KOPT-K1 (cell line): ENCODE measurements at regions not wholly inside any gene's neighbourhood (a gene's known extent, or its start where the extent isn't known, plus 50 kb on each side); places are given as distances from the start of the nearest gene placed in this dataset.
"Not testable (repeated sequence)": the region's sequence is repeated elsewhere in the genome, so short reads cannot be mapped to it uniquely, and the experiment has no call there.

Source experiments
- H3K27ac ChIP-seq: fragments of 200-600 bp; sonication (generic); 2 replicates; pipeline ENCODE4 v1.5.1; 2016; ENCODE audit warnings: antibody characterized with exemption, mild to moderate bottlenecking, low read depth, low read length; ENCODE audit not compliant: poor library complexity, severe bottlenecking
- H3K36me3 ChIP-seq: fragments of 200-600 bp; sonication (generic); 2 replicates; pipeline ENCODE4 v1.5.1; 2017; ENCODE audit warnings: antibody characterized with exemption, mild to moderate bottlenecking, low read length, moderate library complexity; ENCODE audit not compliant: insufficient read depth
- H3K9me3 ChIP-seq: fragments of 200-600 bp; sonication (generic); 2 replicates; pipeline ENCODE4 v1.5.1; 2017; ENCODE audit warnings: antibody characterized with exemption, low read length, mild to moderate bottlenecking; ENCODE audit not compliant: insufficient read depth, poor library complexity, severe bottlenecking

- H3K9me3 ChIP-seq, result no peaks in the 10 kb centered on the region
- H3K36me3 ChIP-seq, result no peaks in the 10 kb centered on the region
- H3K27ac ChIP-seq, result no peak overlapping the region
Measured at GRCh38 chr11:90330632-90331031, 107.8 kb upstream of the CHORDC1 start.

DNA sequence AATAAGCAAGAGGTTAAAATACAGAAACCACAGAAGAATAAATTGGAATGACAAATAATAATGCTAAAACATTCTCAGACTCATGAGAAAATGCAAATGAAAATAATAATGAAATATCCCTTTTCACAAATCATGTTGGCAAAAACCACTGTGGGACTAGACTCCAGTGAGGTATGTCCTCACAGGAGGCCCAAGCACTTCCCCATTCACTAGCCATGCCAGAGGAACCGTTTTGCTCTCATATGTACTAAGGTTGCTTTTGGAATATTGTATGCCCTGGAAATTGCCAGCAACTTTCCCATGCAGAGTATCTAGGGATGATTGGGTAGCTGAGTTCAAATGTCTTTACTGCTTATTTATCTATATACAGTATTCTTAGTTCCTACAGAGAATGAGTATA is 106.2 kb upstream of the CHORDC1 start:
- Histone ChIP-seq H3K9me3 (no peaks in the 10 kb centered on the region), H3K27ac (no peak overlapping the region), H3K36me3 (no peaks in the 10 kb centered on the region)

GRCh38 chr11:90326647-90327046 is 103.8 kb upstream of the CHORDC1 start:
- H3K27ac ChIP-seq, result no peak overlapping the region
- H3K36me3 ChIP-seq, result no peaks in the 10 kb centered on the region

GRCh38 chr11:90323289-90323688 is 100.4 kb upstream of the CHORDC1 start:
- no peaks in the 10 kb centered on the region for H3K9me3 ChIP-seq
- H3K36me3 ChIP-seq, result no peaks in the 10 kb centered on the region
- no peak overlapping the region for H3K27ac ChIP-seq

More at GRCh38 chr11:90326647-90327046, 103.8 kb upstream of the CHORDC1 start:
- no peaks in the 10 kb centered on the region for H3K9me3 ChIP-seq

DNA sequence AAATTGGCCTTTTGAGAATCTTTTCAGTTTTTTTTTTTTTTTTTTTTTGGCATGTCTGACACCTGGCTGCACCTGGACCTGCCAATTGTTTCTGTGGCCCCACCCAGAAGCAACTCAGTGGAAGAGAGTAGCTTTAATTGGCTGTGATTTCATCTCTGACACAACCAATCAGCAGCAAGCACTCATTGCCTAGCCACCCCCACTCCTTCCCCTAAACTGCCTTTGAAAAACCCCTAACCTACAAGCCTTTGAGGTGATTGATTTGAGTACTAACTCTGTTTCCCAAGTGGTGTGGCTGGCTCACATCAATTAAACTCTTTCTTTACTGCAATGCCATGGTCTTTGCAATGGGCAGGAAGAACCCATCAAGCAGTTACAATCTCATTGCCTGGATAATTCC is 98.2 kb upstream of the CHORDC1 start:
- H3K9me3 ChIP-seq, result no peaks in the 10 kb centered on the region
- no peaks in the 10 kb centered on the region for H3K36me3 ChIP-seq
- no peak overlapping the region for H3K27ac ChIP-seq

DNA sequence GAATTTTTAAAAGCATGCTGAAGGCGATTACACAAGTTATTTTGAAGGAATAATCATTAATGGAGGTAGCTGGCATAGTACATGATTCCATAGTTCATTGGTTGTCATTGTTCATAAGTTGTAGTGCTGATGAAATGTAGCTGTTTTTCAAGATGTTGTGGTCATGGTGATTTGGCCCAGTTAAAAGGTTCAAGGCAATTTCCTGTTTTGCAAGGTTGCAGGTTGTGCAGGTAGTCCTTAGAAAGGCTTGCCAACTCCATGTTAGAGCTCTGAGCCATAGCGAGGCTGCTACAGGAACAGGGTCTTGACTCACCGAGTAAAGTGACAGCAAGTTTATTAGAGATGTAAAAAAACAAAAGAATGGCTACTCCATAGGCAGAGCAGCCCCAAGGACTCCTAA is 95.8 kb upstream of the CHORDC1 start:
- Histone ChIP-seq H3K36me3 (no peaks in the 10 kb centered on the region), H3K9me3 (no peaks in the 10 kb centered on the region), H3K27ac (no peak overlapping the region)

- H3K27ac ChIP-seq, result no peak overlapping the region
- H3K36me3 ChIP-seq, result no peaks in the 10 kb centered on the region
- no peaks in the 10 kb centered on the region for H3K9me3 ChIP-seq
Measured at GRCh38 chr11:90310210-90310609, 87.4 kb upstream of the CHORDC1 start.

GRCh38 chr11:90309693-90310092 is 86.8 kb upstream of the CHORDC1 start:
- H3K36me3 ChIP-seq, result no peaks in the 10 kb centered on the region
- H3K27ac ChIP-seq, result no peak overlapping the region
- H3K9me3 ChIP-seq, result no peaks in the 10 kb centered on the region

GRCh38 chr11:90294526-90294925 is 71.7 kb upstream of the CHORDC1 start:
- no peaks in the 10 kb centered on the region for H3K9me3 ChIP-seq
- H3K36me3 ChIP-seq, result no peaks in the 10 kb centered on the region
- H3K27ac ChIP-seq, result no peak overlapping the region

GRCh38 chr11:90294091-90294490 is 71.2 kb upstream of the CHORDC1 start:
- H3K9me3 ChIP-seq, result no peaks in the 10 kb centered on the region
- H3K27ac ChIP-seq, result no peak overlapping the region
- H3K36me3 ChIP-seq, result no peaks in the 10 kb centered on the region

DNA sequence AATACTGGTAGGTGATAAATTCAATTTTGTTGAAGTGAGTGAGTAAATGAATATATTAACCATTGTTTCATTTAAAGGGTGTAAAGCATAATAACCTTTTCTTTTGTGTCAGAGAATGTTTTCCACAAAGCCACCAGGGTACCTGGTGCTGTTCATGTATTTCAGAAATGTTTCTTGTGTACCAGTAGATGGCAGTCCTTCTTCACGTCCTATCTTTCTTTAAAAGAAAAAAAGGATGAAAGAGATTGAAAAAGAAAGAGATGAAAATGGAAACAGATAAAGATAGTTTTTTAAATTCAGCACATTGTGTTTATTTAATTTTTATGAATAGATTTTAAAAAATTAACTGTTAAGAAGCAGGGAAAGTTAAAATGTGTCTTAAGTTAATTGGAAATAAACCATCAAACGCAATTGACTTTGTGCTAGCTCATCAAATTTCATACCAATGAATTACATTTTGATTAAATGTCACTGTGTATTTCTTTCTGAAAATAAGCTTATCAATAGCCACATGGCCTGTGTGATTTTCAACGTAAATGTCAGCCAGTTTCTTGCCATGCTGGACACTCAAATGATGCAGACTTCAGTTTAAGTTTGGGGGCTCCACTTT is 65.5 kb upstream of the CHORDC1 start:
- Histone ChIP-seq H3K9me3 (no peaks in the 10 kb centered on the region), H3K27ac (no peak overlapping the region), H3K36me3 (no peaks in the 10 kb centered on the region)

DNA sequence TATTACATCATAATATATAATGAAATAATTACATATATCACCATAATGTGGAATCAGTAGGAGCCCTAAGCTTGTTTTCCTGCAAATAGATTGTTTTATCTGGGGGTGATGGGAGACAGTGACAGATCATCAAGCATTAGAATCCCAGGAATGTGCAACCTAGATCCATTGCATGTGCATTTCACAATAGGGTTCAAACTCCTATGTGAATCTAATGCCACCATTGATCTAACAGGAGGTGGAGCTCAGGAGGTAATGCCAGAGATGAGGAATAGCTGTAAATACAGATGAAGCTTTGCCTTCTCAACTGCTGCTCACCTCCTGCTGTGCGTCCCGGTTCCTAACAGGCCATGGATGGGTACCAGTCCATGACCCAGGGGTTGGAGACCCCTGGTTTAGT is 63.8 kb upstream of the CHORDC1 start:
- H3K36me3 ChIP-seq, result no peaks in the 10 kb centered on the region
- H3K9me3 ChIP-seq, result no peaks in the 10 kb centered on the region
- H3K27ac ChIP-seq, result no peak overlapping the region

DNA sequence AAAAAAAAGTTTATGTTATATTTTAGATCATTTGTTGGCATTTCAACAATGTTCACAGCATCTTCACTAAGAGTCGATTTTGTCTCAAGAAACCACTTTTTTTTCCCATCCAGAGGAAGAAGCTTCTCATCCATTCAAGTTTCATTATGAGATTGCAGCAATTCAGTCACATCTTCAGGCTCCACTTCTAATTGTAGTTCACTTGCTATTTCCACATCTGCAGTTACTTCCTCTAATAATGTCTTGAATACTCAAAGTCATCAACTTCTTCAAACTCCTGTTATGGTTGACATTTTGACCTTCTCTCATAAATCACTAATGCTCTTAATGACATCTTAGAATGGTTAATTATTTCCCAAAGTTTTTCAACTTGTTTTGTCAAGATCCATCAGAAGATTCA is 61.3 kb upstream of the CHORDC1 start:
- Histone ChIP-seq H3K36me3 (no peaks in the 10 kb centered on the region), H3K9me3 (no peaks in the 10 kb centered on the region), H3K27ac (no peak overlapping the region)

- not testable (repeated sequence) for H3K36me3 ChIP-seq, H3K9me3 ChIP-seq, H3K27ac ChIP-seq
Measured at GRCh38 chr11:90282551-90283071, 59.8 kb upstream of the CHORDC1 start.

DNA sequence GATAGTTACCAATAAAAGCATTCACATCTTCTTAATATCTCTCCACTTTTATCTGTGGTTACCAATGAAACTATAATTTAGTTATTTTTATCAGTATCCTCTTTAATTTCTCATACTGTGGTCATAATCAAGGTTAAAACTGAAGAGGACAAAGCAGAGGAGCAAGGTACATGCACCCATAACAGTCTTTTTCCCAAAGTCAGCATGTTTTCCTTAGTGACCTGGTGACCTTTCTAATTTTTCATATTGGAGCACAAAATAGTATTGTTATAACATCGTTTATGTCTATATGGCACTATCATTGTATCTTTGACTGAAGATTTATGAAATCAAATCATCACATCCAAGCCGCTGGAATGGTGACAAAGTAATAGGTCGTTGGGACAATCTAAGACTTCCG is 51.5 kb upstream of the CHORDC1 start:
- Histone ChIP-seq H3K9me3 (no peaks in the 10 kb centered on the region), H3K36me3 (no peaks in the 10 kb centered on the region), H3K27ac (no peak overlapping the region)
